NCI-H82 (cell line): ENCODE measurements at regions not wholly inside any gene's neighbourhood (a gene's known extent, or its start where the extent isn't known, plus 50 kb on each side); places are given as distances from the start of the nearest gene placed in this dataset.
"Not testable (repeated sequence)": the region's sequence is repeated elsewhere in the genome, so short reads cannot be mapped to it uniquely, and the experiment has no call there.

ENCODE experiments used
- DNase-seq: peaks from one replicate; lab custom pipeline; 2025; lab: John Stamatoyannopoulos, UW

GRCh38 chr14:22297376-22297775 is 291.6 kb downstream of the DAD1 start:
- DNase-seq, result no peak

DNA sequence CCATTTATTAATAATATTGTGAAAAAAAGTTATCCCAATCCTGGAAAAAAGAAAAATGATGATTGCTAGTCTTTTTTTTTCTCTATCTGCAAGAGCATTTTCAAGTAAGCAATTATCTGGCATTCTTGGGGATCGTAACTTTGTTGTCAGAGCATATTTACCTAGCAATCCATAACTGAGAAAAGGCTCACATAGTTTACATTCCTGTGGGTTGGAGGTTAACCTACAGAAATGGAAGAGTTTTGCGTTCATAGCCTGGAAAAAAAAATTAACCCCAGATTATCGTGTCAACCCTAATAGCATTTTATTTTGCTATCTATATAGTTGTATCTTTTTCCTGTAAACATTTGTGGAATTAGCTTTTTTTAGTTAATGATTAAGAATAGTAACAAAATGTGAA is 292.3 kb downstream of the DAD1 start:
- DNase-seq, result no peak

DNA sequence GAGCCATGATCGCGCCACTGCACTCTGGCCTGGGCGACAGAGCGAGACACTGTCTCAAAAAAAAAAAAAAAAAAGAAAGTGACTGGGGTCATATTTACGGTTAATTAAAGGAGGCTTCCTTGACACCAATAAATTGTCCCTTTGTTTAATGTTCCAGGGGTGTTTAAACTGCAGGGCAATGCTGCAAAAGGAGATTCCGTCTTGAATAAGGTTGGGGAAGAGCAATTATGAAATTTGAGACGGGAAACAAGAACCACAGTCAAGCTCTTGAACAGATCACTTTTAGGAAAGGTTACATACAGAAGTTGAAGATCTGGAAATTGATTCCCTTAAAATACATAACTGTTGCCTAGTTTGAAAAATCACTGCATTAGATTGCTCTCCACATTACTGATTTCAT is 292.9 kb downstream of the DAD1 start:
- DNase-seq, result no peak

DNA sequence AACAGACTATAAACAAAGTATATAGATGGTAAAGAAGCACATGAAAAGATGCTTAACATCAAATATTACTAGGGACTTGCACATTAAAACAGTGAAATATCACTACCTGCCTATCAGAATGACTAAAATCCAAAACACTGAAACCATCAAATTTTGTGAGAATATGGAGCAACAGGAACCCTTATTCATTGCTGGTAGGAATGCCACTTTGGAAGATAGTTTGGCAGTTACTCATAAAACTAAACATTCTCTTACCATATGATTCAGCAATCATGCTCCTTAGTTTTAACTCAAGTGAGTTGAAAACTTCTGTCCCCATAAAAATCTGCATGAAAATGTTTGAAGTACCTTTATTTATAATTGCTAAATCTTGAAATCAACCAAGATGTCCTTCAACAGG is 297.6 kb downstream of the DAD1 start:
- DNase-seq, result no peak

GRCh38 chr14:22289570-22289969 is 299.5 kb downstream of the DAD1 start:
- DNase-seq, result no peak

DNA sequence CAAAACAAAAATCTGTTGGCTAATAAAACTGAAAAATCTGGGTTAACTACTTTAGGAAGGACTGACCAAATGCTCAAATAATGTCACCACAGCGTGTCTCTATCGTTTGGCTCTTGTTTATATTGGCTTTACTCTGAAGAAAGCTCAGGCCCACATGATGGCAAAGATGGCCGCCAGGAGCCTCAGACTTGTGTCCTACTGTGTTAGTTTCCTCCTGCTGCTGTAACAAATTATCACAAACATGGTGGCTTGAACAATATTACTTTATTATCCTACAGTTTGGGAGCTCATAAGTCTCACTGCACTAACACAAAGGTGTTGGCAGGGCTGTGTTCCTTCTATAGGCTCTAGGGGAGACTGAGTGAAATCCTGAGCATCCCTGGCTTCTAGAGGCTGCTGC is 303.0 kb downstream of the DAD1 start:
- no peak for DNase-seq

GRCh38 chr14:22282949-22283348 is 306.1 kb downstream of the DAD1 start:
- DNase-seq, result no peak

- no peak for DNase-seq
Measured at GRCh38 chr14:22282417-22282816, 306.6 kb downstream of the DAD1 start.

GRCh38 chr14:22281447-22281874 is 307.6 kb downstream of the DAD1 start:
- not testable (repeated sequence) for DNase-seq

DNA sequence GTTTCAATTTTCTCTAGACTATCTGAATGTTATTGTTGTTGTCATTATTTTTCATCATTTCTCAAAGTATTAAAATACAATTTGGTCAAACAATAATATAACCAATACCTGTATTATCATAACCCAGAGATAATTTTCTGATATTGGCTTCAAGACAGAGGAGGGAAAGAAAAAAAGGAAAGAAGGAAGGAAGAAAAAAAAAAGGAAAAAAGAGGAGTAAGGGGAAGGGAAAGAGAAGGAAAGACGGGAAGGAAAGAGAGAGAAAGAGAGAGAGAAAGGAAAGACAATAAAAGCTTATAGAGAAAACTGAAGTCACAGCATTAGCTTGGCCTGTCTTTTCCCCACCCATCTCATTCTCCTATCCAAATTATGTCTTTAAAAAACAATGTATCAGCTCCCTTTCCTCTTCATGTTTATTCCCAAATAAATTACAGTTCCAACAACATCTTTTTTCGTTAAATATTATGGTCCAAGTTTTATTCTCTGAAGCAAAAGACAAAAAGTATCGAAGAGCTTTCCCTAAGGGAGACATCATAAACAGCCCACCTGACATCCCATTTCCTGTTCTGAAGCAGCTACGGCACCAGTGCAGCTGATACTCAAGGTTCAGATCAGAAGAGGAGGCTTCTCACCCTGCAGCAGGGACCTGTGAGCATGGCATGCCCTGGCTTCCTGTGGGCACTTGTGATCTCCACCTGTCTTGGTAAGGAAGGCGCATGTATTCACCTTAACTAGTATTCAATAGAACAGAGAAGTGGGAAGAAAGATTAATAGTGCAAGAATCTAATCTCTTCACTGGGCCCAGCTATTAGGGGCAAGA is 308.3 kb downstream of the DAD1 start:
- DNase-seq, result no peak

DNA sequence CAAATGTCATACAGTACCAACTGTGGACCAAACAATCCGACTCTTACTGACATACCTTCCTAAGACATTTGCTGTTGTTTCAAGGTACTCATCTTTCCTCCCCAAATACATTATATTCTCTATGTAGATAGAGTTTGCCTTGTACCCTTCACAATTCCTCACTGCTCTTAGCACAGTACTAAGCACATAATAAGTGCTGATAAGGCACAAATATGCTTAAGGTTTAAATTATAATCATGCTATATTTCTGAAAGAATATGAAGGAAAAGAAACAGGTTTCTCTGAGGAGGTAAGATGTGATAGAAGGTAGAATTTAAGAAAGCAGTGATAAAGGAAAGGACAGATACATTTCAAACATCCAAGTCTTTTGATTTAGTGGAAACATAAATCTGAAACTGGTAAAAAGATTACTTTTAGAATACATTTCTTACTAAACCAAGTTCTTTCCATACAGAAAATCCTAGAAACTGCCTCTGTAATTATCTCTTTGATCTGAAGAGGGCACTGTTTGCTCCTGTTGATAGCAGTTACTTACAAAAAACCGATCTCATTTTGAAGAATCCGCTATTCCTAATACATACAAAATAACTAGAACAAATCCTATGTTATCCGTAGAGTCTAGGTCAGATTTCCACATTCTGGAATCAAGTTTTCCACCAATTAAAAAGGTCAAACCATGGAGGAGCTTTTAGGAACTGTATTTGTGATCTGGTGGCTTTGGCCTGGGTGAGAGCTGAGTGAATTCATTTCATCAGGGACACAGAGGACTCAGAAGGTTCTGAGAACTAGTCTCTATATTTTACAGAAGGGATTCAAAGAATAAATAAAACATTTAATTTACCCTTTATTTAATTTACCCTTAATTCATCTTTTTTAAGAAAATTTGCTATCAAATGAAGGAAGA is 311.9 kb downstream of the DAD1 start:
- DNase-seq, result peak; percentile 13

DNA sequence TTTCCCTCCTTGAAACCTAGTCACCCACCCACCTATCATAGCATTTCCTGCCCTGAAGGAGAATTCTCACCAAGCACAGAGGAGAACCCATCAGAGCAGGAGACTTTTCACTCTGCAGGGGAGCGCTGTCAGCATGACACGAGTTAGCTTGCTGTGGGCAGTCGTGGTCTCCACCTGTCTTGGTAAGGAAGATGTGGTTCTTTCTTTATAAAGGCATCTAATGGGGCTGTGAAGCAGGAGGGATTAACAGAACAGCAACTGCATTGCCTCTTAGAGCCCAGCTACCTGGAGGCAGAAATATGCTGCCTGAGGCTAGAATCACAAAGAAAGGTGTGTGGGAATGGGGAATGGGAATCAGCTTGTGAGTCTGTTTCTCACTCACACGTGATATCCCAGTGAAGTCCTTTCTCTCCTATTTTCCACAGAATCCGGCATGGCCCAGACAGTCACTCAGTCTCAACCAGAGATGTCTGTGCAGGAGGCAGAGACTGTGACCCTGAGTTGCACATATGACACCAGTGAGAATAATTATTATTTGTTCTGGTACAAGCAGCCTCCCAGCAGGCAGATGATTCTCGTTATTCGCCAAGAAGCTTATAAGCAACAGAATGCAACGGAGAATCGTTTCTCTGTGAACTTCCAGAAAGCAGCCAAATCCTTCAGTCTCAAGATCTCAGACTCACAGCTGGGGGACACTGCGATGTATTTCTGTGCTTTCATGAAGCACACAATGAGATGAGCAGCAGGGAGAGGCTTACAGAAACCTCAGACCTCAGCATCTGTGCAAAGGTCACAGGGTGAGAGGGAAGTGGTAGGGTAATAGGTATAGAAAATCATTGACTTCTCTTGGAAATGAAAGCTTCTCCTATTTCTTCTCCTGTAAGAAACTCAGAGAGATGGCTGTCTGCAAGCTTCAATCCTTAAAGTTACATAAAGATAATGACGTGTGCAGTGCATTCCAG is 316.9 kb downstream of the DAD1 start:
- DNase-seq, result no peak

DNA sequence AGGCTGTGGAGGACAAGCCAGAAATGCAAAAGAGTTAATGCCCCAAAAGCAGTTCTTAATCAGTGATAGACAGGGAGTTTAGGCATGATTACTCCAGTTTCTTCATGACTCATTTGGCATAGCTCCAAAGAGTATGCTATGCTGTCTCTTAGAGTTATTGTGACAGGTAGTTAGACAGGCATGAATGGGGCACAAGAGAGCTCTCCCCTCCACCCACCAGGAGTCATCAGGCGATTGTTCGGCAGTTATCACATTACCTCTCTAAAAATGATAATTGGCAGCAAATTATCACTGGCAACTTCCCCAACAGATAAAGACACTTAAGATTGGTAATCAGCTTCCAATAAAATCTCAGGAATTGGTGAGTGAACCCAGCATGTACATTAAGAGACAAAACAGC is 320.1 kb downstream of the DAD1 start:
- no peak for DNase-seq

DNA sequence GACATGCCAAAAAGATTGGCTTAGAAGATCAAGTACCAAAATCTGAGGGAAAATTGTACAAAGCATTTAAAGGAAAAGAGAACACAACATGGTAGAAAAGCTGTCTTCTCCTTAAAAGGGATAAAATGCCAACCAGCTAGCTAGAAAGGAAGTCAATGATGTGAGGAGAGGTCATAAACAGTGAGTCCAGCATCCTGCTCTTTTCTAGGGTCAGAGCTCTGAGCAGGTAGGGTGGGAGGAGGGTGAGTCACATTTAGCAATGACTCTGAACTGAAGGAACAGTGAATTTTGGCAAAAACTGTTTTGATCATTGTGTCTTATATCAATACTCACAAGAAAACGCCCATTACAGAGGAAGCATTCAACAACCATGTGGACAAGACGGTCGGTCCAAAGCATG is 322.3 kb downstream of the DAD1 start:
- no peak for DNase-seq

DNA sequence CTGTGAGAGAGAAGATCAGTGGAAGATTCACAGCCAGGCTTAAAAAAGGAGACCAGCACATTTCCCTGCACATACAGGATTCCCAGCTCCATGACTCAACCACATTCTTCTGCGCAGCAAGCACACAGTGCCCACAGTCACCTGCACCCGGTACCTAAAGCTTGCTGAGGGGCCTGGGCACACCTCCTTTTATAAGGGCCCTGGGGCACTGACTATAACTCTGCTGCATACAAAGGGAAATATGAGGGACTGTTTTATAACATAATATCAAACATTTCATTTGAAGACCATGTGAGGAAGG is 322.9 kb downstream of the DAD1 start:
- DNase-seq, result no peak

GRCh38 chr14:22265319-22266141 is 323.5 kb downstream of the DAD1 start:
- no peak for DNase-seq

GRCh38 chr14:22264759-22265158 is 324.3 kb downstream of the DAD1 start:
- no peak for DNase-seq

- DNase-seq, result no peak
Measured at GRCh38 chr14:22263961-22264360, 325.1 kb downstream of the DAD1 start.

GRCh38 chr14:22262881-22263280 is 326.1 kb downstream of the DAD1 start:
- no peak for DNase-seq

DNA sequence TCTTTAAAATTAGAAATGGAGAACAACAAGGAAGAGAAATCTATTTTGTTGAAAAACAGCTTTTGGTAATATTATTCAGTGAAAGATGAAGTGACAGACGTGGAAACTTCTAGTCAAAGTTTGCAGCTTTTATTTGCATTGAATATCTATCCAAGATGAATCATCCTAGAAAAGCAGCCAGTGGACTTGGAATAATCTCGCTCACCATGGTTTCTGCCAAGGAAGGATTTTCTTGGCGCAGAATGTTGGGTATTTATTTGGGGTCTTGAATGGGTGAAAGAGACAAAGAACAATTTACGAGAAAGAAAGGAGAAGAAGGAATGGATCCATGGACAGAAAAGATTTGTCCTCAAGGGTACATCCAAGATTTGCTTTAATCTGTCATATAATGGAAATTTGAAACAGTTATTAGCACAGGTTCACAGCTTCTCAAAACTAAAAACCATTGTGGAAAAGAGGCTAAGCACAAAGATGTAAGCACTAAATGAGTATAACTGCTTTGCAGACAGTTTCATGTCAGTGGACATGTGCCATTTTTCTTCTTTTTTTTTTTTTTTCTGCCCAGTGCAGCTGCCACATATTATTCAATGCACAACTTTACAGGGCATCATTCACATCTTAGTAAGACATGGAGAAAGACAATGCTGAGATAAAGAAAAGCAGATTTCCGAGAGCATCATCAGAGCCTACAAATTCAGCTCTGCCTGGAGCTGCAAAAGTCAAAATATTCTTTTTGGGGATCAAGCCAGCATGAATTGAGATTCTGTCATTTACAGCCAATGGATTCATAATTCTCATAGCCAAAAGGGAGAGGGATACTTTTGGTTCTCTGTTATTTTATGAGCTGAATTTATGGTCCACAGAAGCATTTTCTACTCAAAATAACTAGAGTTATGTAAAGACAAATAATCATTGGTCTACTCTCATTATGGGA is 333.7 kb downstream of the DAD1 start:
- DNase-seq, result no peak
